IMR-90 (cell line): ENCODE measurements at regions not wholly inside any gene's neighbourhood (a gene's known extent, or its start where the extent isn't known, plus 50 kb on each side); places are given as distances from the start of the nearest gene placed in this dataset.

Source experiments
- ATAC-seq: fragments of 200-7000 bp; cut with Tn5 transposase; 2 replicates; pipeline ENCODE4 v1.9.1; 2020; ENCODE audit warnings: low read depth, mild to moderate bottlenecking, moderate library complexity
- BruUV-seq: library from RNA; stranded (reverse); fragments of 400-500 nt; replicated peaks from 2 replicates; lab custom pipeline; 2021; lab: Mats Ljungman, UMichigan
- CTCF ChIA-PET: fragments of 300-600 bp; formaldehyde crosslinking; extraction: SDS; loops from one replicate; lab custom pipeline; 2021; ENCODE audit warnings: antibody characterized with exemption; lab: Yijun Ruan, JAX
- POLR2A ChIA-PET: fragments of 300-600 bp; sonication (Branson Sonifier 250); formaldehyde crosslinking; loops from one replicate; lab custom pipeline; 2022; ENCODE audit warnings: antibody characterized with exemption; ENCODE audit not compliant: unreplicated experiment; lab: Charles Lee
- DNase-seq: peaks from one replicate; pipeline ENCODE4 v3.0.0; 2013
- H2AFZ ChIP-seq: replicated peaks from 2 replicates; pipeline ENCODE3; 2013; ENCODE audit warnings: low read length, mild to moderate bottlenecking; ENCODE audit not compliant: poor library complexity
- H2AK5ac ChIP-seq: 2 replicates; pipeline ENCODE4 v1.6.1; 2013; ENCODE audit warnings: low read depth, low read length, inconsistent platforms
- H2AK9ac ChIP-seq: replicated peaks from 2 replicates; pipeline ENCODE3; 2013; ENCODE audit warnings: mild to moderate bottlenecking, low read depth, low read length, moderate library complexity; ENCODE audit not compliant: poor library complexity
- H2BK120ac ChIP-seq: 2 replicates; pipeline ENCODE4 v1.6.1; 2013; ENCODE audit warnings: low read depth, low read length, inconsistent platforms
- H2BK15ac ChIP-seq: 3 replicates; pipeline ENCODE4 v1.6.1; 2013; ENCODE audit warnings: low read depth, low read length, inconsistent platforms
- H2BK20ac ChIP-seq: 2 replicates; pipeline ENCODE4 v1.6.1; 2013; ENCODE audit warnings: low read depth, mild to moderate bottlenecking, inconsistent platforms, low read length, moderate library complexity
- H2BK5ac ChIP-seq: 2 replicates; pipeline ENCODE4 v1.6.1; 2013; ENCODE audit warnings: mild to moderate bottlenecking, low read depth, low read length, inconsistent platforms; ENCODE audit not compliant: poor library complexity, severe bottlenecking
- H3K14ac ChIP-seq: replicated peaks from 2 replicates; pipeline ENCODE4 v1.6.1; 2013; ENCODE audit warnings: low read depth, low read length, inconsistent platforms
- H3K18ac ChIP-seq: 2 replicates; pipeline ENCODE4 v1.6.1; 2013; ENCODE audit warnings: low read depth, low read length, control low read depth
- H3K23ac ChIP-seq: 2 replicates; pipeline ENCODE4 v1.6.1; 2013; ENCODE audit warnings: low read depth, low read length, inconsistent platforms
- H3K27ac ChIP-seq: 2 replicates; pipeline ENCODE4 v1.5.1; 2013; ENCODE audit warnings: mild to moderate bottlenecking, control low read depth, low read length; ENCODE audit not compliant: insufficient read depth
- H3K27me3 ChIP-seq: 2 replicates; pipeline ENCODE4 v1.6.1; 2013; ENCODE audit warnings: low read length; ENCODE audit not compliant: control insufficient read depth, insufficient read depth
- H3K36me3 ChIP-seq: 2 replicates; pipeline ENCODE4 v1.6.1; 2013; ENCODE audit warnings: low read length, mixed read lengths; ENCODE audit not compliant: control insufficient read depth, insufficient read depth
- H3K4ac ChIP-seq: 2 replicates; pipeline ENCODE4 v1.6.1; 2013; ENCODE audit warnings: low read depth, low read length, inconsistent platforms
- H3K4me1 ChIP-seq: 2 replicates; pipeline ENCODE4 v1.6.1; 2013; ENCODE audit warnings: low read length, mixed read lengths; ENCODE audit not compliant: control insufficient read depth, insufficient read depth
- H3K4me2 ChIP-seq: 2 replicates; pipeline ENCODE4 v1.6.1; 2013; ENCODE audit warnings: low read depth, mild to moderate bottlenecking, control low read depth, low read length, moderate library complexity
- H3K4me3 ChIP-seq: 2 replicates; pipeline ENCODE4 v1.5.1; 2013; ENCODE audit warnings: low read depth, mild to moderate bottlenecking, control low read depth, low read length, moderate library complexity; ENCODE audit not compliant: insufficient read depth
- H3K56ac ChIP-seq: 2 replicates; pipeline ENCODE4 v1.6.1; 2013; ENCODE audit warnings: low read length, inconsistent platforms; ENCODE audit not compliant: insufficient read depth; ENCODE audit errors: extremely low read depth
- H3K79me1 ChIP-seq, 2 experiments: 2 replicates each; pipeline ENCODE4 v1.6.1; 2013; ENCODE audit warnings: low read length in 2 of 2, inconsistent platforms in 1 of 2, low read depth in 1 of 2
- H3K9ac ChIP-seq: 2 replicates; pipeline ENCODE4 v1.6.1; 2013; ENCODE audit warnings: low read depth, low read length, control low read depth
- H3K9me1 ChIP-seq: 2 replicates; pipeline ENCODE4 v1.6.1; 2013; ENCODE audit warnings: low read length, inconsistent platforms; ENCODE audit not compliant: insufficient read depth
- H3K9me3 ChIP-seq: 2 replicates; pipeline ENCODE4 v1.6.1; 2013; ENCODE audit warnings: low read length; ENCODE audit not compliant: control insufficient read depth, insufficient read depth
- H4K20me1 ChIP-seq: 2 replicates; pipeline ENCODE4 v1.6.1; 2013; ENCODE audit warnings: low read length, inconsistent platforms; ENCODE audit not compliant: insufficient read depth
- H4K5ac ChIP-seq: 2 replicates; pipeline ENCODE4 v1.6.1; 2013; ENCODE audit warnings: mild to moderate bottlenecking, low read depth, low read length, control low read depth
- H4K8ac ChIP-seq, 2 experiments: 2 replicates each; pipeline ENCODE4 v1.6.1; 2013; ENCODE audit warnings: low read depth in 2 of 2, low read length in 2 of 2, control low read depth in 1 of 2, inconsistent platforms in 1 of 2
- H4K91ac ChIP-seq: 2 replicates; pipeline ENCODE4 v1.6.1; 2013; ENCODE audit warnings: low read depth, low read length, inconsistent platforms; ENCODE audit not compliant: insufficient read depth
- POLR2A ChIP-seq: IDR thresholded peaks from 2 replicates; pipeline ENCODE4 v1.6.1; 2012; ENCODE audit warnings: mild to moderate bottlenecking, low read depth, low read length
- RCOR1 ChIP-seq: IDR thresholded peaks from 2 replicates; pipeline ENCODE4 v1.6.1; 2012; ENCODE audit warnings: mild to moderate bottlenecking, low read length, improper control_type of control experiment; ENCODE audit not compliant: insufficient replicate concordance
- WGBS, 2 experiments: methylation state at CpG; one replicate each; pipeline versions ENCODE4 v1.1.5 to v1.1.7; 2013; ENCODE audit warnings: missing lambda C conversion rate in 2 of 2; ENCODE audit not compliant: insufficient read length in 1 of 2; ENCODE audit errors: extremely low coverage in 2 of 2; 5-methylcytosine and 5-hydroxymethylcytosine counted together
- dilution Hi-C: fragments of 300-500 bp; cut with HindIII; formaldehyde crosslinking; loops from one replicate; pipeline ENCODE4 v1.14.3; 2018; ENCODE audit warnings: low sequenced_read_pairs; ENCODE audit not compliant: unreplicated experiment
- in situ Hi-C: fragments of 300-500 bp; cut with MboI; formaldehyde crosslinking; loops from 3 replicates; pipeline ENCODE4 v1.14.3; 2019; ENCODE audit warnings: low sequenced_read_pairs, inconsistent platforms, mixed read lengths
- intact Hi-C: fragments of 100-400 bp; cut with micrococcal nuclease; formaldehyde crosslinking; loops from 2 replicates; pipeline ENCODE4 v1.10.0; 2022
- TF ChIP-seq, protein P1 (sequence below): fragments of 150-350 bp; IDR thresholded peaks from 2 replicates; pipeline ENCODE4 v1.6.1; 2016; ENCODE audit warnings: low read depth, mild to moderate bottlenecking, low read length, moderate library complexity, borderline replicate concordance

DNA sequence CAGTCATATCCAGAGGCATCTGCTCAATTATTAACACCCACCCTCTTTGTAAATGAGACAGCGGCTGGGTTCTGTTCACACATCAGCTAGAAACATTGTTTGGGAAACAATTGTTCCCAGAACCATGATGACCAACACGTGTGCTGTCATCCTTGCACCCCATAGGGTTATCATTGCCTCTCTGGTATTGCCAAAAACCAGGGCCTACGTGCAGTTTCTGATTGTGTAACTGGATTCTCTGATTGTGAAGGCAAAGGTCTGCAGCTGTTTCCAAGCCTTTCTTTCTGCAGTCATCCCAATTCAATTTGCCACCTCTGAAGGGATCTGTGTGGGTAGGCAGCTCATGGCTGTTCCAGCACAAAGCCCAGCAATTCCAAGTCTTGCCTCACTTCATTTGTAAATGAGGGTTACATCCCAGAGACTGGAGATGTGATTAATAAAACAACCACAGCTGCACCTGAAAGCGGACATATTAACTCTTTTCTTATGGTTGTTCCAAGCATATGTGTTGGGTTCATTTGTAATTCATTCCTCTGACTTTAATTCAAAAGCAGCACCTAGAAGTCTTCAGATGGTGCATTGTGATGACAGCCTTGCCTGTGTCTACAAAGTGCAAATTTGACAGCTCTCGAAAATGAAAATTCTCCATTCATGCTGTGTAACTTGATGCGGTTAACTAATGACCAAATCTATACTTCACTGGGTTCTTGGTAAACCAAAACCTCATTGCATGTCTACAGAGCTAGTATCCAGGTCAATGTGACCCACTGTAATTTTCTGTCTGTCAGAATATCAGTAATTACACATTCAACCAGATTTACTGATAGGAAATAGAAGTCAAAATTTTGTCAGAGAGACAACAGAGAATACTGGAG lies 66.6 kb downstream of the YIPF5 start (continued):
- TF ChIP-seq RCOR1: no peak

DNA sequence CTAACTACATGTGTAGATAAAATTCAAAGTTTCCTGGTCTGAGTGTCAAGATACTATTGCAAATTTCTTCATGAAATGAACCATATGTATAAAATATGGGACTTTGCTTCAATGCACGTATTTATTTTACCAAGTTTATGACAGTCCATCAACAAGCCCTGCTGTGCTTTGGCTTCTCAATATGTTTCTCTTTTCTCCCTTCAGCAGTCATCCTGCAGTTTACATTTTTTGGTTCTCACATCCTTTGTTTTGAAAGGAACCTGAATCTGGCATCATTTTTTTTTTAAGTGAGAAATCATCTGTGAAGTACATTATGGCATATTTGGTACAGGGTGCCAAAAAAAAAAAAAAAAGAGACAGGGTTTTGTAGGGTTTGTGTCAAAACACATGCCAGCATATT lies 65.1 kb downstream of the YIPF5 start:
- TF ChIP-seq, protein P1, sequence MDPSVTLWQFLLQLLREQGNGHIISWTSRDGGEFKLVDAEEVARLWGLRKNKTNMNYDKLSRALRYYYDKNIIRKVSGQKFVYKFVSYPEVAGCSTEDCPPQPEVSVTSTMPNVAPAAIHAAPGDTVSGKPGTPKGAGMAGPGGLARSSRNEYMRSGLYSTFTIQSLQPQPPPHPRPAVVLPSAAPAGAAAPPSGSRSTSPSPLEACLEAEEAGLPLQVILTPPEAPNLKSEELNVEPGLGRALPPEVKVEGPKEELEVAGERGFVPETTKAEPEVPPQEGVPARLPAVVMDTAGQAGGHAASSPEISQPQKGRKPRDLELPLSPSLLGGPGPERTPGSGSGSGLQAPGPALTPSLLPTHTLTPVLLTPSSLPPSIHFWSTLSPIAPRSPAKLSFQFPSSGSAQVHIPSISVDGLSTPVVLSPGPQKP: no peak
- TF ChIP-seq POLR2A: no peak
- H3K14ac ChIP-seq: no peak overlapping the region
- H4K91ac ChIP-seq: no peak overlapping the region
- no peak overlapping the region for H3K4me2 ChIP-seq
- no peak overlapping the region for H3K4ac ChIP-seq
- no peak overlapping the region for H2BK5ac ChIP-seq
- no peak overlapping the region for H3K4me3 ChIP-seq
- no peaks in the 10 kb centered on the region for H3K27me3 ChIP-seq
- no peak overlapping the region for H2AK9ac ChIP-seq
- no peak for DNase-seq
- no peaks in the 10 kb centered on the region for H3K9me3 ChIP-seq
- no CpG with 5 or more reads among the region's 1 CpG for WGBS, 2 experiments
- H2BK120ac ChIP-seq: no peak overlapping the region
- peaks cover 2% of the 10 kb centered on the region; the same call in 1 of the 2 replicates for H3K4me1 ChIP-seq
- no peak overlapping the region for H3K56ac ChIP-seq
- no peak overlapping the region; the same call in 1 of the 2 replicates for H3K27ac ChIP-seq
- H3K18ac ChIP-seq: no peak overlapping the region
- no peak overlapping the region for H4K5ac ChIP-seq
- dilution Hi-C loops (no loop called here), intact Hi-C loops (no loop called here), in situ Hi-C loops (no loop called here)
- no peak overlapping the region for H3K9ac ChIP-seq
- no peaks in the 10 kb centered on the region for H3K79me1 ChIP-seq
- H3K9me1 ChIP-seq: no peaks in the 10 kb centered on the region
- no peak for ATAC-seq
- CTCF ChIA-PET: no interaction called here
- H2AK5ac ChIP-seq: no peak overlapping the region
- H2BK15ac ChIP-seq: no peak overlapping the region
- H3K36me3 ChIP-seq: no peaks in the 10 kb centered on the region
- H2BK20ac ChIP-seq: no peak overlapping the region
- H4K8ac ChIP-seq: no peak overlapping the region
- no peak overlapping the region for H2AFZ ChIP-seq
- no TSS peak for BruUV-seq
- POLR2A ChIA-PET: no interaction called here
- no peaks in the 10 kb centered on the region for H4K20me1 ChIP-seq
- no peak overlapping the region for H3K23ac ChIP-seq
